Spleen (tissue), 11 donors: ENCODE measurements at regions not wholly inside any gene's neighbourhood (a gene's known extent, or its start where the extent isn't known, plus 50 kb on each side); places are given as distances from the start of the nearest gene placed in this dataset.

ENCODE experiments used
- DNase-seq: peaks from one replicate; pipeline ENCODE4 v3.0.0-alpha.2; 2020
- H3K27ac ChIP-seq, 8 donors: fragments of 200-600 bp; sonication (generic) in 7 of 8; 1 replicate in 4 of 8; 2 replicates in 4 of 8; pipeline versions ENCODE4 v1.5.0 to v1.8.0; 2016 to 2021; ENCODE audit warnings: inconsistent platforms in 4 of 8, mild to moderate bottlenecking in 4 of 8, moderate library complexity in 1 of 8
- H3K27me3 ChIP-seq, 7 donors: fragments of 200-600 bp; sonication (generic) in 6 of 7; replicated peaks in 1 of 7; 1 replicate in 4 of 7; 2 replicates in 3 of 7; pipeline versions ENCODE4 v1.5.0 to v1.8.0; 2016 to 2021; ENCODE audit warnings: inconsistent platforms in 3 of 7, mild to moderate bottlenecking in 1 of 7
- H3K36me3 ChIP-seq, 6 donors: fragments of 200-600 bp; sonication (generic) in 5 of 6; 1 replicate in 4 of 6; 2 replicates in 2 of 6; pipeline versions ENCODE4 v1.5.0 to v1.8.0; 2016 to 2021; ENCODE audit warnings: inconsistent platforms in 2 of 6
- H3K4me1 ChIP-seq, 6 donors: fragments of 200-600 bp; sonication (generic) in 5 of 6; 1 replicate in 3 of 6; 2 replicates in 3 of 6; pipeline versions ENCODE4 v1.5.0 to v1.8.0; 2016 to 2021; ENCODE audit warnings: inconsistent platforms in 3 of 6
- H3K4me3 ChIP-seq, 8 donors: fragments of 200-600 bp; sonication (generic) in 7 of 8; 1 replicate in 4 of 8; 2 replicates in 4 of 8; pipeline versions ENCODE4 v1.5.0 to v1.8.0; 2016 to 2021; ENCODE audit warnings: inconsistent platforms in 4 of 8, mild to moderate bottlenecking in 4 of 8, moderate library complexity in 2 of 8
- H3K9me3 ChIP-seq, 8 donors: fragments of 200-600 bp; sonication (generic) in 7 of 8; 1 replicate in 4 of 8; 2 replicates in 4 of 8; pipeline versions ENCODE4 v1.5.0 to v1.8.0; 2016 to 2021; ENCODE audit warnings: inconsistent platforms in 4 of 8
- CTCF ChIP-seq, 11 experiments: fragments of 200-600 bp in 7 of 11; fragments of 450-650 bp in 4 of 11; sonication (generic) in 4 of 11; IDR thresholded peaks in 8 of 11; conservative IDR thresholded peaks in 3 of 11; 1 replicate in 7 of 11; 2 replicates in 4 of 11; pipeline versions ENCODE4 v1.4.0 to v1.8.0; 2016 to 2021; ENCODE audit warnings: antibody characterized with exemption in 11 of 11, inconsistent platforms in 4 of 11, mild to moderate bottlenecking in 1 of 11
- POLR2A ChIP-seq, 3 donors: fragments of 450-650 bp; IDR thresholded peaks; one replicate each; pipeline ENCODE4 v1.5.1; 2017; ENCODE audit warnings: antibody characterized with exemption in 3 of 3, mild to moderate bottlenecking in 1 of 3
- POLR2AphosphoS5 ChIP-seq, 3 donors: sonication (generic); formaldehyde crosslinking; IDR thresholded peaks; one replicate each; pipeline ENCODE4 v1.5.1; 2017; ENCODE audit warnings: antibody characterized with exemption in 3 of 3
- WGBS, 5 donors: extraction: QIAGEN DNeasy Blood & Tissue Kit in 3 of 5; methylation state at CpG; one replicate each; pipeline versions ENCODE4 v1.1.5 to v1.1.7; 2013 to 2018; 5-methylcytosine and 5-hydroxymethylcytosine counted together
- intact Hi-C: fragments of 100-400 bp; cut with DNase I; formaldehyde crosslinking; loops from one replicate; pipeline ENCODE4 v1.15.0; 2023; ENCODE audit warnings: low total_unique reads
- donor health status: healthy with polysubstance abuse.
- donor health status: DM: no; HTN: no; CAD: no; lungs with moderate emphysema.
- donor health status: DM: no; HTN: no; CAD: no.
- donor health status: Bipolar disorder and iron deficiency.
- donor health status: healthy.
- donor health status: DM: no; HTN: no; CAD: no.
- donor health status: DM: yes; HTN: yes; CAD: no.

GRCh38 chr1:95388031-95388430, 154.0 kb downstream of the RWDD3 start:
- intact Hi-C loops = no loop called here
- H3K27ac ChIP-seq = no peak overlapping the region
- no peaks in the 10 kb centered on the region for H3K27me3 ChIP-seq
- no peak for TF ChIP-seq POLR2A (IDR thresholded peaks at IDR 0.05)
- TF ChIP-seq CTCF (IDR thresholded peaks at IDR 0.05 in 8 of 11, conservative IDR thresholded peaks at IDR 0.05 in 3 of 11) = no peak
- TF ChIP-seq POLR2AphosphoS5 (IDR thresholded peaks at IDR 0.05) = no peak
- 63 to 84% (median 70%) methylated on average over 3 of the region's 3 CpGs for WGBS, 5 donors
- DNase-seq = no peak
- H3K4me1 ChIP-seq = no peaks in the 10 kb centered on the region
- no peak overlapping the region for H3K4me3 ChIP-seq
- no peaks in the 10 kb centered on the region for H3K36me3 ChIP-seq
- no peaks in the 10 kb centered on the region for H3K9me3 ChIP-seq

- Histone ChIP-seq H3K27me3 (no peaks in the 10 kb centered on the region), H3K4me1 (no peaks in the 10 kb centered on the region), H3K9me3 (peaks cover 0 to 11% (median 2%) of the 10 kb centered on the region in 8 donors), H3K27ac (no peak overlapping the region), H3K4me3 (no peak overlapping the region), H3K36me3 (no peaks in the 10 kb centered on the region)
- no peak for TF ChIP-seq CTCF (IDR thresholded peaks at IDR 0.05 in 8 of 11, conservative IDR thresholded peaks at IDR 0.05 in 3 of 11)
- no peak for TF ChIP-seq POLR2AphosphoS5 (IDR thresholded peaks at IDR 0.05)
- TF ChIP-seq POLR2A (IDR thresholded peaks at IDR 0.05) = no peak
- DNase-seq = no peak
- intact Hi-C loops = no loop called here
Observed at GRCh38 chr1:95393434-95393833, 159.4 kb downstream of the RWDD3 start.

GRCh38 chr1:95396557-95396956, 162.5 kb downstream of the RWDD3 start:
- H3K27me3 ChIP-seq = no peaks in the 10 kb centered on the region
- DNase-seq = no peak
- H3K36me3 ChIP-seq = no peaks in the 10 kb centered on the region
- intact Hi-C loops = no loop called here
- H3K4me1 ChIP-seq = no peaks in the 10 kb centered on the region
- TF ChIP-seq POLR2AphosphoS5 (IDR thresholded peaks at IDR 0.05) (no peak), CTCF (IDR thresholded peaks at IDR 0.05 in 8 of 11, conservative IDR thresholded peaks at IDR 0.05 in 3 of 11) (no peak), POLR2A (IDR thresholded peaks at IDR 0.05) (no peak)
- H3K4me3 ChIP-seq = no peak overlapping the region
- H3K27ac ChIP-seq = no peak overlapping the region
- peaks cover 0 to 11% (median 4%) of the 10 kb centered on the region in 8 donors for H3K9me3 ChIP-seq
- WGBS, 5 donors = 61 to 71% (median 65%) methylated on average over 3 of the region's 3 CpGs

GRCh38 chr1:95402780-95403179, 168.8 kb downstream of the RWDD3 start:
- 49 to 74% (median 63%) methylated on average over 2 of the region's 2 CpGs for WGBS, 5 donors
- Histone ChIP-seq H3K4me3 (no peak overlapping the region), H3K27me3 (peaks cover 0 to 5% (median 0%) of the 10 kb centered on the region in 7 donors), H3K27ac (no peak overlapping the region), H3K36me3 (no peaks in the 10 kb centered on the region), H3K4me1 (no peaks in the 10 kb centered on the region), H3K9me3 (peaks cover 0 to 27% (median 16%) of the 10 kb centered on the region in 8 donors)
- TF ChIP-seq POLR2AphosphoS5 (IDR thresholded peaks at IDR 0.05) = no peak
- TF ChIP-seq CTCF (IDR thresholded peaks at IDR 0.05 in 8 of 11, conservative IDR thresholded peaks at IDR 0.05 in 3 of 11) = no peak
- no peak for TF ChIP-seq POLR2A (IDR thresholded peaks at IDR 0.05)
- DNase-seq = no peak
- intact Hi-C loops = no loop called here
